GM23338 (cell line): ENCODE measurements at regions not wholly inside any gene's neighbourhood (a gene's known extent, or its start where the extent isn't known, plus 50 kb on each side); places are given as distances from the start of the nearest gene placed in this dataset.

Source experiments
- ATAC-seq: fragments of 200-7000 bp; cut with Tn5 transposase; 3 replicates; pipeline ENCODE4 v1.9.1; 2020
- DNase-seq: peaks from one replicate; pipeline ENCODE4 v3.0.0-alpha.2; 2015; ENCODE audit warnings: low spot score
- H2AFZ ChIP-seq: fragments of 200-600 bp; sonication (generic); 2 replicates; pipeline ENCODE4 v1.8.0; 2016; ENCODE audit warnings: antibody characterized with exemption, mild to moderate bottlenecking, moderate library complexity
- H3F3A ChIP-seq: fragments of 200-600 bp; sonication (generic); replicated peaks from 2 replicates; pipeline ENCODE4 v1.8.0; 2017; ENCODE audit warnings: antibody characterized with exemption, mixed run types, low read depth
- H3K27ac ChIP-seq: fragments of 200-600 bp; sonication (generic); 2 replicates; pipeline ENCODE4 v1.6.1; 2016; ENCODE audit warnings: low read depth
- H3K27me3 ChIP-seq: fragments of 200-600 bp; sonication (generic); 2 replicates; pipeline ENCODE4 v1.8.0; 2016; ENCODE audit warnings: mild to moderate bottlenecking, mixed run types, moderate library complexity; ENCODE audit not compliant: insufficient read depth
- H3K36me3 ChIP-seq: fragments of 200-600 bp; sonication (generic); 2 replicates; pipeline ENCODE4 v1.8.0; 2016; ENCODE audit warnings: mild to moderate bottlenecking; ENCODE audit not compliant: insufficient read depth
- H3K4me1 ChIP-seq: fragments of 200-600 bp; sonication (generic); 2 replicates; pipeline ENCODE4 v1.8.0; 2016; ENCODE audit warnings: mild to moderate bottlenecking, moderate library complexity; ENCODE audit not compliant: insufficient read depth
- H3K4me2 ChIP-seq: fragments of 200-600 bp; sonication (generic); 2 replicates; pipeline ENCODE4 v1.7.1; 2017; ENCODE audit warnings: mixed run types
- H3K4me3 ChIP-seq: fragments of 200-600 bp; sonication (generic); 2 replicates; pipeline ENCODE4 v1.6.1; 2016; ENCODE audit warnings: mixed run types
- H3K79me2 ChIP-seq: fragments of 200-600 bp; sonication (generic); replicated peaks from 2 replicates; pipeline ENCODE4 v1.8.0; 2017; ENCODE audit warnings: mild to moderate bottlenecking; ENCODE audit not compliant: insufficient read depth
- H3K9me2 ChIP-seq: fragments of 200-600 bp; sonication (generic); 2 replicates; pipeline ENCODE4 v1.8.0; 2017; ENCODE audit not compliant: insufficient read depth
- H4K20me1 ChIP-seq: fragments of 200-600 bp; sonication (generic); replicated peaks from 2 replicates; pipeline ENCODE4 v1.8.0; 2017; ENCODE audit warnings: mild to moderate bottlenecking; ENCODE audit not compliant: insufficient read depth
- H3K27ac Mint-ChIP-seq: 2 replicates; pipeline ENCODE4 v1.8.0; 2020; ENCODE audit warnings: inconsistent platforms, mild to moderate bottlenecking, moderate library complexity, mixed read lengths
- H3K27me3 Mint-ChIP-seq: 3 replicates; pipeline ENCODE4 v1.8.0; 2022; ENCODE audit warnings: low read depth, mild to moderate bottlenecking, moderate library complexity, mixed read lengths, inconsistent platforms; ENCODE audit not compliant: insufficient read depth, poor library complexity
- H3K36me3 Mint-ChIP-seq: 3 replicates; pipeline ENCODE4 v1.8.0; 2021; ENCODE audit warnings: low read depth, mild to moderate bottlenecking, inconsistent platforms, moderate library complexity, mixed read lengths
- H3K4me1 Mint-ChIP-seq: 3 replicates; pipeline ENCODE4 v1.8.0; 2020; ENCODE audit warnings: mild to moderate bottlenecking, inconsistent platforms, mixed read lengths
- H3K4me3 Mint-ChIP-seq: 3 replicates; pipeline ENCODE4 v1.8.0; 2021; ENCODE audit warnings: moderate library complexity, mild to moderate bottlenecking, inconsistent platforms, mixed read lengths
- H3K9me3 Mint-ChIP-seq: 3 replicates; pipeline ENCODE4 v1.8.0; 2020; ENCODE audit warnings: moderate library complexity, mild to moderate bottlenecking, inconsistent platforms, mixed read lengths
- CREB1 ChIP-seq: fragments of 250-450 bp; sonication (Bioruptor Pico); IDR thresholded peaks from 2 replicates; pipeline ENCODE4 v1.5.0; 2020; ENCODE audit warnings: low read depth, mild to moderate bottlenecking, moderate library complexity
- ETS1 ChIP-seq: IDR thresholded peaks from 2 replicates; pipeline ENCODE4 v1.6.1; 2016; ENCODE audit warnings: antibody characterized with exemption
- EZH2 ChIP-seq: fragments of 200-600 bp; sonication (generic); IDR thresholded peaks from one replicate; pipeline ENCODE4 v1.8.0; 2017; ENCODE audit warnings: antibody characterized with exemption, mild to moderate bottlenecking, low read depth; ENCODE audit not compliant: unreplicated experiment
- EZH2phosphoT487 ChIP-seq: fragments of 200-600 bp; sonication (generic); IDR thresholded peaks from one replicate; pipeline ENCODE4 v1.8.1; 2018; ENCODE audit warnings: antibody characterized with exemption; ENCODE audit not compliant: unreplicated experiment
- JUNB ChIP-seq: IDR thresholded peaks from one replicate; pipeline ENCODE4 v1.6.1; 2016; ENCODE audit warnings: antibody characterized with exemption; ENCODE audit not compliant: unreplicated experiment
- NANOG ChIP-seq: IDR thresholded peaks from 2 replicates; pipeline ENCODE4 v1.6.1; 2016; ENCODE audit warnings: antibody characterized with exemption, borderline replicate concordance
- POLR2AphosphoS5 ChIP-seq: IDR thresholded peaks from 2 replicates; pipeline ENCODE4 v1.6.1; 2016; ENCODE audit warnings: antibody characterized with exemption, low read depth
- REST ChIP-seq: IDR thresholded peaks from one replicate; pipeline ENCODE4 v1.6.1; 2018; ENCODE audit warnings: antibody characterized with exemption; ENCODE audit not compliant: unreplicated experiment
- STAT1 ChIP-seq: IDR thresholded peaks from one replicate; pipeline ENCODE4 v1.6.1; 2016; ENCODE audit warnings: antibody characterized with exemption; ENCODE audit not compliant: unreplicated experiment
- ZNF114 ChIP-seq: fragments of 250-450 bp; sonication (Bioruptor Pico); IDR thresholded peaks from 2 replicates; pipeline ENCODE4 v1.5.0; 2020; ENCODE audit warnings: mild to moderate bottlenecking, moderate library complexity
- ZNF331 ChIP-seq: fragments of 250-450 bp; sonication (Bioruptor Pico); IDR thresholded peaks from 2 replicates; pipeline ENCODE4 v1.5.0; 2020; ENCODE audit warnings: low read depth, mild to moderate bottlenecking, moderate library complexity

- H4K20me1 ChIP-seq = no peaks in the 10 kb centered on the region
- no peak overlapping the region for H3K4me3 ChIP-seq
- peaks cover 36% of the 10 kb centered on the region for H3K4me1 ChIP-seq
- no peak overlapping the region for H3K4me3 Mint-ChIP-seq
- peaks cover 26% of the 10 kb centered on the region for H3K36me3 Mint-ChIP-seq
- ATAC-seq (no peak), DNase-seq (no peak)
- H3K9me2 ChIP-seq = no peaks in the 10 kb centered on the region; the same call in 1 of the 2 replicates
- no peaks in the 10 kb centered on the region for H3K36me3 ChIP-seq
- H2AFZ ChIP-seq = peak overlapping the region; percentile 69; the same call in 1 of the 2 replicates
- H3K4me2 ChIP-seq = no peak overlapping the region; the same call in 1 of the 2 replicates
- no peaks in the 10 kb centered on the region for H3K27me3 ChIP-seq
- H3F3A ChIP-seq = no peaks in the 10 kb centered on the region
- H3K79me2 ChIP-seq = no peaks in the 10 kb centered on the region
- TF ChIP-seq CREB1 (CRISPR knock-in tag) = no peak
- TF ChIP-seq POLR2AphosphoS5 = no peak
- no peak for TF ChIP-seq EZH2
- TF ChIP-seq JUNB = no peak
- no peak for TF ChIP-seq ZNF331 (CRISPR knock-in tag)
- TF ChIP-seq NANOG = no peak
- no peak for TF ChIP-seq REST
- no peak for TF ChIP-seq STAT1
- peaks cover 13% of the 10 kb centered on the region for H3K9me3 Mint-ChIP-seq
- H3K27ac ChIP-seq = no peak overlapping the region
- peaks cover 37% of the 10 kb centered on the region for H3K4me1 Mint-ChIP-seq
- peaks cover 3% of the 10 kb centered on the region for H3K27me3 Mint-ChIP-seq
- H3K27ac Mint-ChIP-seq = peak overlapping the region; percentile 66; the same call in 1 of the 2 replicates
Measured at GRCh38 chr18:27711382-27711781, 465.5 kb downstream of the CDH2 start.

GRCh38 chr18:27709344-27709743 lies 467.6 kb downstream of the CDH2 start:
- peaks cover 13% of the 10 kb centered on the region; the same call in 2 of the 3 replicates for H3K9me3 Mint-ChIP-seq
- no peak overlapping the region for H3K27ac Mint-ChIP-seq
- H3K4me1 ChIP-seq = peaks cover 37% of the 10 kb centered on the region
- H3K27ac ChIP-seq = no peak overlapping the region
- no peak overlapping the region for H3K4me3 ChIP-seq
- no peak overlapping the region for H3K4me2 ChIP-seq
- no peaks in the 10 kb centered on the region; the same call in 1 of the 2 replicates for H3K9me2 ChIP-seq
- no peak overlapping the region for H3K4me3 Mint-ChIP-seq
- H4K20me1 ChIP-seq = no peaks in the 10 kb centered on the region
- TF ChIP-seq REST (no peak), EZH2 (no peak), ZNF114 (CRISPR knock-in tag) (no peak), STAT1 (no peak), ETS1 (no peak), EZH2phosphoT487 (no peak)
- no peaks in the 10 kb centered on the region for H3F3A ChIP-seq
- H2AFZ ChIP-seq = no peak overlapping the region
- no peak for DNase-seq
- ATAC-seq = no peak
- peaks cover 2% of the 10 kb centered on the region for H3K27me3 Mint-ChIP-seq
- H3K36me3 ChIP-seq = no peaks in the 10 kb centered on the region
- no peaks in the 10 kb centered on the region for H3K27me3 ChIP-seq
- peaks cover 17% of the 10 kb centered on the region; the same call in 2 of the 3 replicates for H3K36me3 Mint-ChIP-seq
- H3K4me1 Mint-ChIP-seq = peaks cover 33% of the 10 kb centered on the region
- H3K79me2 ChIP-seq = no peaks in the 10 kb centered on the region
